ENCODE measurements at regions not wholly inside any gene's neighbourhood (a gene's known extent, or its start where the extent isn't known, plus 50 kb on each side); places are given as distances from the start of the nearest gene placed in this dataset.

- Mint-ChIP-seq H3K4me1 (ENCODE audit: low read depth) (no peaks in the 10 kb centered on the region), H3K9me3 (ENCODE audit: low read depth) (peaks cover 39% of the 10 kb centered on the region), H3K4me3 (ENCODE audit: unreplicated experiment) (no peak overlapping the region), H3K36me3 (ENCODE audit: low read depth) (no peaks in the 10 kb centered on the region), H3K27ac (ENCODE audit: unreplicated experiment) (no peak overlapping the region), H3K27me3 (ENCODE audit: low read depth) (no peaks in the 10 kb centered on the region)
- TF ChIP-seq, protein P1, sequence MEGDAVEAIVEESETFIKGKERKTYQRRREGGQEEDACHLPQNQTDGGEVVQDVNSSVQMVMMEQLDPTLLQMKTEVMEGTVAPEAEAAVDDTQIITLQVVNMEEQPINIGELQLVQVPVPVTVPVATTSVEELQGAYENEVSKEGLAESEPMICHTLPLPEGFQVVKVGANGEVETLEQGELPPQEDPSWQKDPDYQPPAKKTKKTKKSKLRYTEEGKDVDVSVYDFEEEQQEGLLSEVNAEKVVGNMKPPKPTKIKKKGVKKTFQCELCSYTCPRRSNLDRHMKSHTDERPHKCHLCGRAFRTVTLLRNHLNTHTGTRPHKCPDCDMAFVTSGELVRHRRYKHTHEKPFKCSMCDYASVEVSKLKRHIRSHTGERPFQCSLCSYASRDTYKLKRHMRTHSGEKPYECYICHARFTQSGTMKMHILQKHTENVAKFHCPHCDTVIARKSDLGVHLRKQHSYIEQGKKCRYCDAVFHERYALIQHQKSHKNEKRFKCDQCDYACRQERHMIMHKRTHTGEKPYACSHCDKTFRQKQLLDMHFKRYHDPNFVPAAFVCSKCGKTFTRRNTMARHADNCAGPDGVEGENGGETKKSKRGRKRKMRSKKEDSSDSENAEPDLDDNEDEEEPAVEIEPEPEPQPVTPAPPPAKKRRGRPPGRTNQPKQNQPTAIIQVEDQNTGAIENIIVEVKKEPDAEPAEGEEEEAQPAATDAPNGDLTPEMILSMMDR (IDR thresholded peaks at IDR 0.05), result no peak
- DNase-seq (ENCODE audit: low spot score), result no peak
Observed at GRCh38 chr21:23712166-23712565, 1895.1 kb downstream of the MRPL39 start.

- Mint-ChIP-seq H3K9me3 (ENCODE audit: low read depth) (peaks cover 46% of the 10 kb centered on the region), H3K36me3 (ENCODE audit: low read depth) (no peaks in the 10 kb centered on the region), H3K27ac (ENCODE audit: unreplicated experiment) (no peak overlapping the region), H3K27me3 (ENCODE audit: low read depth) (no peaks in the 10 kb centered on the region), H3K4me1 (ENCODE audit: low read depth) (no peaks in the 10 kb centered on the region), H3K4me3 (ENCODE audit: unreplicated experiment) (no peak overlapping the region)
- TF ChIP-seq, protein P1 (IDR thresholded peaks at IDR 0.05), result no peak
- DNase-seq (ENCODE audit: low spot score), result no peak
Observed at GRCh38 chr21:23706431-23706830, 1900.8 kb downstream of the MRPL39 start.

DNA sequence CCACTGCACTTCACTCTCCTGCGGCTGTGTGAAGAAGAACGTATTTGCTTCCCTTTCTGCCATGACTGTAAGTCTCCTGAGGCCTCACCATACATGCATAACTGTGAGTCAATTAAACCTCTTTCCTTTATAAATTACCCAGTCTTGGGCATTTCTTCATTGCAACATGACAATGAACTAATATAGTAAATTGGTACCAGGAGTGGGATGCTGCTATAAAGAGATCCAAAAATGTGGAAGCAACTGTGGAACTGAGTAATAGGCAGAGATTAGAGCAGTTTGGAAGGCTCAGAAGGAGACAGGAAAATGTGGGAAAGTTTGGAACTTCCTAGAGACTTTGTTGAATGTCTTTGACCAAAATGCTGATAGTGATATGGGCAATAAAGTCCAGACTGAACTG lies 1907.9 kb downstream of the MRPL39 start:
- Mint-ChIP-seq H3K27ac (ENCODE audit: unreplicated experiment) (no peak overlapping the region), H3K27me3 (ENCODE audit: low read depth) (no peaks in the 10 kb centered on the region), H3K36me3 (ENCODE audit: low read depth) (no peaks in the 10 kb centered on the region), H3K9me3 (ENCODE audit: low read depth) (peaks cover 56% of the 10 kb centered on the region), H3K4me3 (ENCODE audit: unreplicated experiment) (no peak overlapping the region), H3K4me1 (ENCODE audit: low read depth) (no peaks in the 10 kb centered on the region)
- DNase-seq (ENCODE audit: low spot score), result no peak
- TF ChIP-seq, protein P1 (IDR thresholded peaks at IDR 0.05), result no peak

DNA sequence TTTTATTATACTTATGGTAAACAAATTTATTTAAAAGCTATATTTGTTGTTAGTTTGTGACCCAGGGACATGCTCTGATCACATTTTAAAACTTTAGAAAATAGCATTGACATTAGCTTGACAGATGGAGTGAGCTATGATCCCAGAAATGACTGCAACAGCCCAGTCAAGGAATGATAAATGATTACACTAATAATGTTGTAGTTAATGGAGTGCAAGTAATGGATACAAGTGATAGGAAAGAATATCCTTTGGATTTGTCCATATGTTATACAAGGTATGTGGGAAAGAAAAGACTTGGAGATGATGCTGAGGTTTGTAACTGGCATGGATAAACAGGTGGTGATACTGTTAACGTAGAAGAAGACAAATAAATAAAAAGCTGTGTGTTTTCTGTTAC lies 1908.7 kb downstream of the MRPL39 start:
- Mint-ChIP-seq H3K4me3 (ENCODE audit: unreplicated experiment) (no peak overlapping the region), H3K4me1 (ENCODE audit: low read depth) (no peaks in the 10 kb centered on the region), H3K36me3 (ENCODE audit: low read depth) (no peaks in the 10 kb centered on the region), H3K27me3 (ENCODE audit: low read depth) (no peaks in the 10 kb centered on the region), H3K27ac (ENCODE audit: unreplicated experiment) (no peak overlapping the region), H3K9me3 (ENCODE audit: low read depth) (peaks cover 51% of the 10 kb centered on the region)
- no peak for DNase-seq (ENCODE audit: low spot score)
- TF ChIP-seq, protein P1 (IDR thresholded peaks at IDR 0.05), result no peak

- Mint-ChIP-seq H3K36me3 (ENCODE audit: low read depth) (no peaks in the 10 kb centered on the region), H3K27ac (ENCODE audit: unreplicated experiment) (no peak overlapping the region), H3K4me3 (ENCODE audit: unreplicated experiment) (no peak overlapping the region), H3K4me1 (ENCODE audit: low read depth) (no peaks in the 10 kb centered on the region), H3K27me3 (ENCODE audit: low read depth) (no peaks in the 10 kb centered on the region), H3K9me3 (ENCODE audit: low read depth) (peaks cover 34% of the 10 kb centered on the region)
- DNase-seq (ENCODE audit: low spot score), result no peak
- TF ChIP-seq, protein P1 (IDR thresholded peaks at IDR 0.05), result no peak
Observed at GRCh38 chr21:23695443-23695842, 1911.8 kb downstream of the MRPL39 start.

All from chondrocyte (in vitro differentiated cells).